ENCODE measurements at regions not wholly inside any gene's neighbourhood (a gene's known extent, or its start where the extent isn't known, plus 50 kb on each side); places are given as distances from the start of the nearest gene placed in this dataset.

GRCh38 chr7:156459067-156459466 is 181.5 kb upstream of the RNF32 start:
- Histone ChIP-seq H3K4me3 (ENCODE audit: low read length) (no peak overlapping the region), H3K9ac (ENCODE audit: low read length) (no peak overlapping the region), H3K27me3 (ENCODE audit: insufficient read depth, low read depth, low read length) (no peaks in the 10 kb centered on the region), H3F3A (ENCODE audit: insufficient read depth, low read length, poor library complexity, severe bottlenecking) (no peaks in the 10 kb centered on the region), H4K20me1 (ENCODE audit: insufficient read depth) (no peaks in the 10 kb centered on the region), H3K9me3 (ENCODE audit: low read length) (no peaks in the 10 kb centered on the region), H2AFZ (ENCODE audit: low read depth, low read length) (no peak overlapping the region), H3K9me2 (ENCODE audit: insufficient read depth, low read length) (no peaks in the 10 kb centered on the region), H3K4me2 (ENCODE audit: low read length) (no peak overlapping the region), H3K79me2 (replicated peaks; ENCODE audit: insufficient read depth, low read length) (no peaks in the 10 kb centered on the region), H3K36me3 (ENCODE audit: insufficient read depth, low read length) (no peaks in the 10 kb centered on the region), H3K27ac (ENCODE audit: low read length) (no peak overlapping the region)
- no peak for TF ChIP-seq TAF1 (IDR thresholded peaks at IDR 0.05; ENCODE audit: low read depth)
- TF ChIP-seq EP300 (conservative IDR thresholded peaks at IDR 0.05; ENCODE audit: poor library complexity, severe bottlenecking): no peak
- TF ChIP-seq REST (IDR thresholded peaks at IDR 0.05; ENCODE audit: borderline replicate concordance): no peak
- TF ChIP-seq POLR2AphosphoS5 (IDR thresholded peaks at IDR 0.05): no peak
- TF ChIP-seq MXI1 (conservative IDR thresholded peaks at IDR 0.05; ENCODE audit: poor library complexity, severe bottlenecking): no peak
- TF ChIP-seq SMC3 (conservative IDR thresholded peaks at IDR 0.05; ENCODE audit: poor library complexity): no peak
- TF ChIP-seq RAD21 (conservative IDR thresholded peaks at IDR 0.05): no peak
- no peak for TF ChIP-seq CTCF (IDR thresholded peaks at IDR 0.05; ENCODE audit: poor library complexity, severe bottlenecking)
- TF ChIP-seq EZH2 (IDR thresholded peaks at IDR 0.05; ENCODE audit: borderline replicate concordance, insufficient read depth, low read length, poor library complexity, severe bottlenecking): no peak

- Histone ChIP-seq H2AFZ (ENCODE audit: low read depth, low read length) (no peak overlapping the region), H3K9me3 (ENCODE audit: low read length) (no peaks in the 10 kb centered on the region), H3K9me2 (ENCODE audit: insufficient read depth, low read length) (no peaks in the 10 kb centered on the region), H3K79me2 (replicated peaks; ENCODE audit: insufficient read depth, low read length) (no peaks in the 10 kb centered on the region), H3K9ac (ENCODE audit: low read length) (no peak overlapping the region), H3K36me3 (ENCODE audit: insufficient read depth, low read length) (no peaks in the 10 kb centered on the region), H3K4me3 (ENCODE audit: low read length) (no peak overlapping the region), H3K27ac (ENCODE audit: low read length) (no peak overlapping the region), H4K20me1 (ENCODE audit: insufficient read depth) (no peaks in the 10 kb centered on the region), H3K4me2 (ENCODE audit: low read length) (no peak overlapping the region), H3K27me3 (ENCODE audit: insufficient read depth, low read depth, low read length) (no peaks in the 10 kb centered on the region), H3F3A (ENCODE audit: insufficient read depth, low read length, poor library complexity, severe bottlenecking) (no peaks in the 10 kb centered on the region)
- TF ChIP-seq EZH2 (IDR thresholded peaks at IDR 0.05; ENCODE audit: borderline replicate concordance, insufficient read depth, low read length, poor library complexity, severe bottlenecking) (no peak), MXI1 (conservative IDR thresholded peaks at IDR 0.05; ENCODE audit: poor library complexity, severe bottlenecking) (no peak), POLR2AphosphoS5 (IDR thresholded peaks at IDR 0.05) (no peak), RAD21 (conservative IDR thresholded peaks at IDR 0.05) (no peak), CTCF (IDR thresholded peaks at IDR 0.05; ENCODE audit: poor library complexity, severe bottlenecking) (no peak), TAF1 (IDR thresholded peaks at IDR 0.05; ENCODE audit: low read depth) (no peak), REST (IDR thresholded peaks at IDR 0.05; ENCODE audit: borderline replicate concordance) (no peak), EP300 (conservative IDR thresholded peaks at IDR 0.05; ENCODE audit: poor library complexity, severe bottlenecking) (no peak), SMC3 (conservative IDR thresholded peaks at IDR 0.05; ENCODE audit: poor library complexity) (no peak)
These were observed 182.6 kb upstream of the RNF32 start for GRCh38 chr7:156458011-156458410.

Measured in neural cell (in vitro differentiated cells).